T1000 (cell line): ENCODE measurements at regions not wholly inside any gene's neighbourhood (a gene's known extent, or its start where the extent isn't known, plus 50 kb on each side); places are given as distances from the start of the nearest gene placed in this dataset.

Source experiments
- DNase-seq: peaks from one replicate; lab custom pipeline; 2025; ENCODE audit warnings: mixed read lengths; lab: John Stamatoyannopoulos, UW

DNA sequence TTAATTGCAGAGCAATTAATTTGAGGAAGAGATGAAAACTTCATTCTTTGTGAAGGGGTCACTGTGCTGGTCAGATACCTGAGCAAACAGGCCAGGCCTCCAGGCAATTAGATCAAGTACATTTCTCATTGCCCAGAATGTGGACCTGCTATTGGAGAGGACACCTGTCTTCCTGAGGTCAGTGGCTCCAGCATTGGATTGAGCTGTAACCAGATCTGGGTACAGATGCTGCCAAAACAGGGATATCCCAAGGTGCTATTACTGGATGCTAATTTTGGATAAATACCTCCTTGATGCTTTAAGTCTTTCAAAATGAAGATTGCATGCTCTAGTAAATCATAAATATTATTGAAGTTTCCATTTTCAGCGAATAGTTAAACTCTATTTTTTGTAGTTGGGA is 131.5 kb downstream of the FAM161A start:
- DNase-seq: no peak

DNA sequence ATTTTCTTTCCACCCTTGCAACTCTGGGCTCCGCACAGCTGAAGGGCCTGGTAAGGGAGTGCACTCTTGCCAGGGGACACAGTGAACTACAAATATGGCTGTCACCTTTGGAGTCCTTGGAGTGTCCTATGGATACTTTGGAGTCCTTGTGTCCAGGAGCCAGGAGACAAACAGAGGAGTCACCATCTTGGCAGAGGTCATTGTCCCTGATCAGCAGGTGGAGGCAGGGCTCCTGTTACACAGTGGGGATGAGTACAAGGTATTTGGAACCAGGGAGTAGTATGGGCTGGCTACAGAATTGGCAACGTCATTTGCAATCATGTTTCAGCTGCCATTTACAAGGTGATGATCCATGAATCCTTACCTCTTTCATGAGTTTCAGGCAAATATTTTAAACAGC is 132.5 kb downstream of the FAM161A start:
- no peak for DNase-seq

DNA sequence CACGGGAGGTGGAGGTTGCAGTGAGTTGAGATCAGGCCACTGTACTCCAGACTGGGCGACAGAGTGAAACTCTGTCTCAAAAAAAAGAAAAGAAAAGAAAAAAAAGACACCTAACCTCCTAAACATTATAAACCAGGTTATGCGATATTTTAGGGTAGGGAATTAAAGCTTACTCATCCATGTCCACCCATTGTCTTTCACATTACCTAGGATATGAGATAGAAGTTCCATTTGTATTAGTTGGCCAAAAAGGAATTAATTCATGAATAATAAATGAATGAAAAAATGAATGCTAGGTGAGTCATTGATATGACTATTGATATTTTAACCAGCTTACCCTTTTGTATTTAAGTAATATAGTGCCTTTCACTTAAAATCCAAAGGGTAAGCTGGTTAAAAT is 132.9 kb downstream of the FAM161A start:
- DNase-seq: no peak

DNA sequence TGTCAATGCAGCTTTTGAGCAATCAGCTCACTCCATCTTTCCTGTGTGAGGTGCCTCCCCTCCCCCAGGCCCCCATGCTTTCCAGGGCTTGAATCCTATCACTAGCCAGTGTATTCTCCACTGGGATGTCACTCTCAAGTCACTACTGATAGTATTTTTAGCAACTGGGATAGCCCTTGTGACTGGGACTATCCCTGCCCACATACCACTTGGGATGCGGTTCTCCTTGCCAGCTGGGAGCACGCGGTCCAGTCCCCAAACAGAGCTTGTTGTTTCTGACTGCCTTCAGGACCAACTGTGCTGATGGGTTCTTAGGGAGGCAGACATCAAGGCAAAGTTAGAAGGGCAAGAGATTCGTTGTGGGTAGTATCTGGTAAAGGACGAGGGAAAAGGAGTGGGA is 134.9 kb downstream of the FAM161A start:
- DNase-seq: no peak

DNA sequence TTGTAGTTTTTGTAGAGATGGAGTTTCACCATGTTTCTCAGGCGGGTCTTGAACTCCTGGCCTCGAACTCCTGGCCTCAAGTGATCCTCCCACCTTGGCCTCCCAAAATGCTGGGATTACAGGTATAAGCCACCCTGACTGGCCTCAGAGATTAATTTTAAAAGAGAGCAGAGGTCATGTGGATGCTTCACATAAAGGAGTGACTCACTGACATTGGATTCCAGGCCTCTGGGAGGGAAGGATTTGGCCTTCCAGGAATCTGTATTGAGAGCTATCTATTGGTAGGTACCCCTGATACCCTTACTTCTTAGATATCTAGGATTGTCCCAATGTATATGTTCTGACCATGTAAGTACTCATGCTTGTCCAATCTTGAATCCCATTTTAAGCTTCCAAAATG is 138.4 kb downstream of the FAM161A start:
- no peak for DNase-seq

DNA sequence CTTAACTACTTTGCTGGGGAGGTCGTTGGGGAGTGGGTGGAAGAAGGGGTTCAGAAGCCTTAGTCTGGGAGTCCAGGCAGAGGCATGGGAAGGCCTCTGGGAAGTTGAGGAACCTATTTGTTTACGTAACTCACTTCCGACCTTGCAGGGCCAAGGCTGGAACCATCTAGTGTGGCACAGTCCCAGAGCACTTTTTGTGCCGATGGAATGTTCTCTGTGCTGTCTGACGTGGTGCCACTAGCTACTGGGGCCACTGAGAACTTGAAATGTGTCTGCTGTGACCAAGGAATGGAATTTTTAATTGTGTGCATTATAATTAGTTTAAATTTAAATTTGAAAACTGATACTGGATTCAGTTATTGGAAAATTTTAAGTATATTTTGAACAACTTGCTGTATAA is 139.7 kb downstream of the FAM161A start:
- DNase-seq: no peak

DNA sequence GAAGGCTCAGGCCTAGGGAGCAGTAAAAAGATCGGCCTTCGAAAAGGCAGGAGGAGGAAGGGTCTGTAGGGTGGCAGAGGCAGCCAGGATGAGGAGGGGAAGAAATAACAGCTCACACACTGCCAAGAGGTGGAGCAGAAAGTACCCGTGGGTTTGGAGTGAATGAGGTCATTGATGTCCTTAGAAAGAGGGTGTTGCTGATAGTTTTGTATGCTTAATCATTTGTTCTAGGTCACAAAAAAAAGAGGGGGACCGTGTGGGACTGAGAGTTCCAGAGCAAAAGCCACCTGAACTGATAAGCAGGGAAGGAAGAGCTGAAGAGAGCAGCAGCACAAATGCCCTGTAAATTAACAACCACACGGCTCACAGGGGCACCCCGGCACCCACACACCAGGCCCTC is 140.4 kb downstream of the FAM161A start:
- DNase-seq: no peak

DNA sequence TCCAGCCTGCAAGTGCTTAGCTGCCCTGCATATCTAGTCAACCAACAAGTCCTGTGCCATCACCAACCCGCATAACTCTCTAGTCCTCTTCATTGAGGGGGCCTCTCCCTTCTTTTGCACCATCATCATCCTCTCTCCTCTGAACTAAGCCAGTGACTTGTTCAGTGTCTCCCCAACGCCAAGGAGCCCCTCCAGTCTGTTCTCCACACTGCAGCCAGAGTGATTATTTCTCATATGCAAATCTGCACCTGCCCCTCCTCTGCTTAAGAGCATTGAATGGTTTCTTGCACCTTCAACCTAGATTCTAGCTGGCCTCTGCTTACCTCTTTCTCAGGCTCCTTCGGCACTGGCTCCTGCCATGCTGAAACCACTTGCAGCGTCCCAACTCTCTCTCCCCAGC is 141.8 kb downstream of the FAM161A start:
- no peak for DNase-seq

DNA sequence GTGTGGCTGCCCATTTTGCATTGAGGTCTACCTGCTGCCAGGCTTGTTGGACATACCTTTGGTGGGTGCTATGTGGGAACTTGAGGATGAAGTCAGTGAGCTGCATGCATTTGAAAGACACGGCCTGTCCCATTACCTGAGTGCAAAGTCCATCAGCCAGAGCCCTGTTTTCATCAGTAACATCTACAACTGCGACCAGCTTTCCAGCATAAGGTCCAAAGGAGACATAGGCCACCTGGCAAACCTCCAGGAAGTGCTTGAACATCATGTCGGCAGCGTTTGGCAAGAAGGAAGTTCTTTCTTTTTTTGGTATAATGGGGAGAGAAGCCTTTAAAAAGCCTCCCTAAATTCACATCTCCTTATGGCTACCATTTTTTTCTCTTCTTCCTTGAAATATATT is 143.1 kb downstream of the FAM161A start:
- no peak for DNase-seq

DNA sequence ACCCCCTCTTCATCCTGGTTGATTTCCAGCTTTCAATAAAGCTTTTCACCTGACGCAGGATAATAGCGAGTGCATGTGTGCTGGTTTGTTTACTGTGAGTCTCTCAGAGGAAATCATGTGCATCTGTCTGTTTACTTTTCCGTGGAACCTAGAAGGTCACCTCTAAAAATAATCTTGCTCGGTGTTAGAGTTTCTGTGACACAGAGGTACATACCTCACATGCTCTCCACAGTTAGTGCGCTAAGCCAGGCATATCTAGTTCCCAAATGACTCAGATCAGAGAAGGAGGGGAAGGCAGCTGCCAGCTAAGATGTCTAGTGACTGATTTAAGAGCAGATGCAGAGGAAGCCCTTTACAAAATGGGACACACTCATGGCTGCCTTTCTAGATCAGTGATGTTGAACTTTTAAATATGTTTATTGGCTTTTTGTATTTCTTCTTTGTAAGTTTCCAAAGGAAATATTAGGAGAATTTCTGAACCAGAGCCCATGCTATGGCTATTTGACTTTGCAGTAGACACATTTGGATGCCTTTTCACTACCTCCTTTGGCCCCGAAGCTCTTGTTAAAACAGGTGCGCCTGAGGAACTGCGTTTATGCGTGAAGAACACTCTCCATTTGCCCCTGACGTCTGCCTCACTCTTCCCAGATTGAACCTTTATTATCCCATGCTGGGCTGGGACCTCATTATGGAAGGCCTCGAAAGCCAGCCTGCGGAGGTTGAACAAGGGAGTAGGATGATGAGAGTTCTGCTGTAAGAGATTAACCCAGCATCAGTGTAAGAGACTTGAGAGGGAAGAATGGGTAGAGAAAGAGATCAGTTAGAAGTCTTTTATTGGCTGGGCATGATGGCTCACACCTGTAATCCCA is 145.6 kb downstream of the FAM161A start:
- peak; percentile 4 for DNase-seq

DNA sequence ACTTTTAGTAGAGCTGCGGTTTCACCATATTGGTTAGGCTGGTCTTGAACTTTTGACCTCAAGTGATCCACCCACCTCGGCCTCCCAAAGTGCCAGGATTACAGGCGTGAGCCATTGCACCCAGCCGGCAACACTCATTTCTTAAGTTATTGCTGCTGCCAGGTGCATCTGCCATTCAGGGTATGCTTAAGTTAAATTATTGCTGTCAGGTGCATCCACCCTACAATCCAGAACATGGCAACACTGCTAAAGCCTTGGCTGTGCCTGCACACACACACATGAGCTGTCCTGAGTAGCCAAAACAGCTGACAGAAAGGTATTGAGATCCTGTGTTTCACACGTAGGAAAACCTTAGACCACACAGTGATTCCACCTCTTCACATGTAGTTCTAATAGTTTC is 148.2 kb downstream of the FAM161A start:
- no peak for DNase-seq

DNA sequence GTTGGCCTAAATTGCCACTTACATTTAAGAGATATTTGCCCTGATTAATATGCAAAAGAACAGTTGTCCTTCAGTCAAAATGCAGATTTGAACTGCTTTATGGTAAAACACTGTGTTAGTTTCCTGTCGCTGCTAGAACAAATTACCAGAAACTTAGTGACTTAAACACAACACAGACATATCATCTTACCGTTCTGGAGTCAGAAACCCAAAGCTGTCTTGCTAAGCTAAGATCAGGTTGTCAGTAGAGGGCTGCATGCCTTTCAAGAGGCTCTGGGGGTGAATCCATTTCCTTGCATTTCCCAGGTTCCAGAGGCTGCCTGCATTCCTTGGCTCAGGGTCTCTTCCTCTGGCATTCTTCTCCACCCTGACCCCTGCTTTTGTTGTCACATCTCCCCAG is 149.5 kb downstream of the FAM161A start:
- no peak for DNase-seq

DNA sequence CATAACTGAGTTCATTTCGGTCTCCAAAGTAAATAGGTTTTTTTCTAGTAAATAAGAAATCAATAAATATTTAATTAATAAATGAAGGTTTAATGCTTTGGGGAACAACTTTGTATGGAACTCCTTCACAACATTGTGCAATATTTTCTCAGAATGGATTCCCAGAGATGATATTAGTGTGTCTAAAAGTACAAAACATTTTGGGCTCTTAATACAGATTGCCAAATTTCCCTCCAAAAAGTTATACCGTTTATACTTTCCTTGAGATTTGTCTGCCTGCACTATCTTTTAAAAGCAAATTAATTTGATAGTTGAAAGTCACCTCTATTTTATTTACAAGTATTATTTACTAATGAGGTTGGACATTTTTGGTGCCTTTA is 151.8 kb downstream of the FAM161A start:
- DNase-seq: no peak

DNA sequence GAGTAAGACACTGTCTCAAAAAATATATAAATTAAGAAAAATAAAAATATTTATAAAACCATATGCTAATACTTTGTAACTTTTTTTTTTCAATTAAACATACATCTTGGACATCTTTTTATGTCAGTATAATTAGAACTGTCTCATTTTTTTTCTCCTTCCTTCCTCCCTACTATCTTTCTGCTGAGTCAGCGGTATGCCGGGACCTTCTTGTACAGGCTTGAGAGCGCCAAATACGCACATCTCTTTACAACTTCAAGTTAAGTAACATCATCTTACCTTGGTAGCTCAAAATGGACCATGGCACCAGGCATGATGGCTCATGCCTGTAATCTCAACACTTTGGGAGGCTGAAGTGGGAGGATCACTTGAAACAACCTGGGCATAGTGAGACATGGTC is 153.4 kb downstream of the FAM161A start:
- DNase-seq: no peak

DNA sequence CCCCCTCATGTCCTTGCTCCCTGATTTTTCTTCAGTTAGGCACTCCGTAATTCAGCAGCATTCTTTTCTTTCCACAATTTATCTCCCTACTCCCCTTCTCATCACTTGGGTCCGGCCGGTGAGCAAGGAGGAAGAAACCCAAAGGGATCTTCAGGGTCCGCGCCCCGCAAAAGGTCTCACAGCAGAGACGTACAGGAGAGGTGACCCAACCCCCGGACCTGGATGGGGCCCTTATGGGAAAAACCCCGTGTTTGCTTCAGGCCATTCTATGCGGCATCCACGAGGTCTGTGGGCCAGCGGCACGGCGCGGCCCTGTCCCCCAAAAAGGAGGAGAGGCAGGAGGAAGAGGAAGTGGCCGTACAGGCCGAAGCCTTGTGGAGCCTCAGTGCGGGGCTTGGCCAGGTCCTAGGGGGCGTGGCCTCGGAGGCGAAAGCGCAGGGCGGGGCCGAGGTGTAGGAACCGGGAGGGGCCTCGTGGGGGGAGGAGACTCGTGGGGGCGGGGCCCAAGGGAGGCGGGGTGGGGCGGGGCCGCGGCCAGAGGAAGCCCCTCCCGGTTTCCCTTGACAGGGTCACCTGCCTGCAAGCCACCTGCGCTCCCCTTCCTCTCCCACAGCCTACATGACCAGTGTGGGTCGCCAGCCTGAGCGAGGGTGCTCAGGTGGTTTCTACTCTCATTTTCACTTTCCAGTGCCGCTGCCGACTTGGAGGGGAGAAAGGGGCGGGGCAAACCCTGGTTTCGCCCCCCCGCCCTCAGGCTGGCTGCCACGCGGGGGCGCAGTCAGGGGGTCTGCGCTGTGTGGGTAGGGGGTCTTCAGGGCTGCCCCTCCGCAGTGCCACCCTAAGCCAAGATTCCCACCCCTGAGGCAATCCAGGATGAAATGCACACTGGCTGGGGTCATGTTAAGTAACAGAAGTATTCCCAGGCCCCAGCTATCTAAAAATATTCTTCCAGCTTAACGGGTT is 156.4 kb upstream of the XPO1 start:
- DNase-seq: peak; percentile 86

DNA sequence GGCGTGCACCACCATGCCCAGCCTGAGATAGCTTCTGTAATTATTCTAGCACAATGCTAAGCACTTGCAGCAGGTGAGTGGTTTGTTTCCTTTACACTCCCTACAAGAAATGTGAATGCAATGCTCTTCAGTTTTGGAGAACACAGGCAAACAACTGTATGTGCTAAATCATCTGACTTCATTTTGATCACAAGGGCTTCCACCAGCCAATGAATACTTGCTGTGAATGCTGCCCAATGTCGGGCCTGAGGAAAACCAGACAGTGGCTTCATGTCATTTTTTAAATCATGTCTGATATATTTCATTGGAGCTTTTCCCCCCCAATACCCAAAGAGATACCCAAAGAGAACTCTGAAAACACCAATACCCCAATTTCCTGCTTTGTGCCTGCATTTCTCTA is 155.6 kb upstream of the XPO1 start:
- DNase-seq: no peak

DNA sequence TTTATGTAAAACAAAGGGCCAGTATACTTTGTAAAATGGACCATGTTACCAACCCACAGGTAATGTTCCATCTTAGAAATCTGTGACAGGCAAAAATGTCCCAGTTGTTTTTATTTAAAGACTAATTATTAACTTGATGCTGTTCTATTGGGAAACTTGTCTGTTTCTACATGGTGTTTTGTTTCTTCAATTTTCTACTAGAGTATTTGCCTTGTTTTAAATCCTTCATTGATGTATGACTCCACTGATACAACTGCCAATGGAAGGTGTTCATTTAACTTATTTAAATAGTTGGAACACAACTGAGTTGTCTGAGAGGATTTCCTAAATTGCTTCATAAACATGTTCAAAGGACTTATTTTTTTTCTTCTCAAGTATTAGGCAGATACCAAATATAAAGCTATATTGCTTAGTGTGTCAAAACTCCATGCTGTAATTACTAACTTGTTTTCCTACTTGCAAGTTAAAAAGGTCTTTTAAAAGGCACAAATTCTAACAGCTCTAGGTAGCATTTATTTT is 152.0 kb upstream of the XPO1 start:
- DNase-seq: no peak

DNA sequence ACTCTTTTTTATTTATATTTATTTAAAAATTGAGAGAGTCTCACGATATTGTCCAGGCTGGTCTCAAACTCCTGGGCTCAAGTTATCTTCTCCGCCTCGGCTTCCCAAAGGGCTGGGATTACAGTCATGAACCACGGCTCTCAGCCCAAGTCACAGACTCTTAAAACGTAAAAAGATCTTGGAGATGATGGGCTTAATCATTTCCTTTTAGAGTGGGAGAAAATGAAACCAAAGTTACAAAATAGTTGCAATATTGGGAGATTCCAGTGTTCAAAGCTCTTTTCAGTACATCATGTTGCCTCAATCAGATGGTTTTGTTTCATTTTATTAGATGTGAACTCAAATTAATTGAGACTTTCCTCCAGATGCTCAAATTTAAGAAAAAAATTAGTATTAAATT is 151.4 kb upstream of the XPO1 start:
- no peak for DNase-seq

DNA sequence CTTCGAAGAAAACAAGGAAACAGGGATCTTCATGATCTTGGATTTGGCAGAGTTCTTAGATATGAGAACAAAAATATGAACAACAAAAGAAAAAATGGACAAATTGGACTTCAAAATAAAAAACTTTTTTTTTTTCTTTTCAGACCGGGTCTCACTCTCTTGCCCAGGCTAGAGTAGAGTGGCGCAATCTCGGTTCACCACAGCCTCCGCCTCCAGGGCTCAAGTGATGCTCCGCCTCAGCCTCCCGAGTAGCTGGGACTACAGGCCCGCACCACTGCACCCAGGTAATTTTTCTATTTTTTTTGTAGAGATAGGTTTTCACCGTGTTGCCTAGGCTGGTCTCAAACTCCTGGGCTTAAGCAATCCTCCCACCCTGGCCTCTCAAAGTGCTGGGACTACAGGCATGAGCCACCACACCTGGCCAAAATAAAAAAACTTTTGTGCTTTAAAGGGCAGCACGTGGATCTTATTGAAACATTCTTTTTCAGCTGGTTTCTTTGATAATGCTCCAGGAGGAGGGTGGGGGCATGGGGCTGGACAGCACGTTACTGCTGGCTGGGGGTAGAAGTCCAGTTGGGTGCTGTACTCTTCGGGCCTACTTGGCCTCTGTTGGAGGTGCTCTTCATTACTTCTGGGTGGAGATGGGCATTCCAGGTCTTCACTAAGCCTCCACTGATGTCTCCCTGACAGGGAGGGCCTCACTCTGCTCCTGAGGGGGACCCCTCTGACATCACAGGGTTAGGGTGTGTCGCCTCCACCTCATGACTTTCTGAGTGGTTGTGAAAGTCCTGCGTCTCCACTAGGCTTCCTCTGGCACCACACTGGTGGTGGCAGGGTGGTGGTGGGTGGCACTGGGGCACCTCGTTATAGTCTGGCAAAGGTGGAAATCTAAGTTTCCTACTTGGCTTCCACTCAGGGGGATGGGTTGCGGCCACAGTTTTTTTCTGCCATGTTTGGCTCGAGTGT is 150.5 kb upstream of the XPO1 start:
- DNase-seq: no peak

DNA sequence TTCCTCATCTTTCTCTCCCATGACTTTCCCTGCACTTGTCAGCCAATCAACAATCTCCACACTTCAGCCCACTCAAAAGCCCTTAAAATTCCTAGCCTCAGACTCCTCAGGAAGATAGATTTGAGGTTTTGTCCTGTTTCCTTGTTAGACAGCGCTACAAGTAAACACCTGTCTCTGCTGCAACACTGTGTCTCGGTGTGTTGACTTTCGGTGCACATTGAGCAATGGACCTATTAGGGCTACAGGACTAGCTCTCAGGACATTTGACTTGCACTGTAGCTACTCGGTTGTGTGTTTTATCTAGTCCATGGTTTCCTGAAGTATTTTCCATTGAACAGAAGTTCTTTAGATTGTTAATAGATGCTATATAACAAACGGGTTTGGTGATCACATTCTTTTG is 140.9 kb upstream of the XPO1 start:
- no peak for DNase-seq

DNA sequence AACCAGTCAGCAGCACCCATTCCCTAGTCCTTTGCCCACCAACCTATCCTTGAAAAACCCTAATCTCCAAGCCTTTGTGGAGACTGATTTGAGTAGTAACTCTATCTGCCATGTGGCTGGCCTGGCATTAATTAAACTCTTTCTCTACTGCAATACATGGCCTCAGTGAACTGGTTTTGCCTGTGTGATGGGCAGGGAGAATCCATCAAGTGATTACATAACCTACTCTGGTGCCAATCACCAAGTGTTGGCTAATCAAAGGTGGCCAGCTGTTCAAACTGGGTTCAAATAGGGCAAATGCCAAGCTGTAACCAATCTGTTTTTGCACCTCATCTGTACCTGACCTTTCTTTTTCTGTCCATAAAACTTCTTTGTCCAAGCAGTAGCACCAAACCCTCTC is 139.8 kb upstream of the XPO1 start:
- no peak for DNase-seq

DNA sequence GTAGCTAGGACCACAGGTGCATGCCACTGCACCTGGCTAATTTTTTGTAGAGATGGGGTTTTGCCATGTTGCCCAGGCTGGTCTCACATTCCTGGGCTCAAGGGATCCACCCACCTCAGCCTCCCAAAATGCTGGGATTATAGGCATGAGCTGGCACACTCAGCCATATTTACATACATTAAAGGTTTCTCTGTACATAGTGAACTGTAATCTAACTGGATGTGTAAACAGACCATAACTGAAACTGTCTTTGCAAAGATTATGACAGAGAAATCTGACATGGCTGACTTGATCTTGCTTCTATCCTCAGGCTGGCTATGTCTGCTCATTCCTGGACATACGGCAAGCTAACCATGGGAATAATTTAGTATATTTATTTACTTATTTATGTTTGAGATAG is 139.2 kb upstream of the XPO1 start:
- DNase-seq: no peak
